ENCODE measurements at regions not wholly inside any gene's neighbourhood (a gene's known extent, or its start where the extent isn't known, plus 50 kb on each side); places are given as distances from the start of the nearest gene placed in this dataset.
"Not testable (repeated sequence)": the region's sequence is repeated elsewhere in the genome, so short reads cannot be mapped to it uniquely, and the experiment has no call there.

DNA sequence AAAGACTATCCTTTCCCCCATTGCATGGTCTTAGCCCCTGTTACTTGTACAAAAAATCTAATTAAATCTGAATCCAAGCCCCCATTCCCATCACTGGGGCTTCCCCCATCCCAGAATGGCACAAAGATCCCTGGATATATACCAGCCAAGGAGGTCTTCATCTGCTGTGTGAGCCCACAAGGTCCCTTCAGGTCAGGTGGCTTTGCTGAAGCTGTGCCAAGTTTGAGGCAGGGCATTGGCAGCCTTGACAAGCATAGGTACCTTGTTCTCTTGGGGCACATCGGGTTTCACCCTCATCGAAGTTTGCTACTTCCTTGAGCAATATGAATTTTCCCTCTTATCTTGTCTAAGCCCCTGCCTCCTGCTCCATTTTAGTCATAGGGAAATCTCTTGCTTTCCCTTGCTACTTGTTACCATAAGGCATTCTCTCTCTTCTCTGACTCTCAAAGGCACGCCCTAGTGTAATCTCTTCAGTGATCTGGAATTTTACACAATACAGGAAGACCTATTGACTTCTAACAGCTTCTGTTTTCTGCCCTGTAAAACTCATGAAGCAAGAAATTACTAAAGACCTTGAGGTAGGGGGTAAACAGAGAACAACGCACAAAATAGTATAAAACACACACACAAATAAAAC is 71.4 kb upstream of the COG2 start:
- no peak for TF ChIP-seq JUND (IDR thresholded peaks at IDR 0.05; ENCODE audit: low read depth)
- in situ Hi-C loops (cut with HindIII; ENCODE audit: low pct_unique_long_range_greater_than_20kb, low sequenced_read_pairs), result no loop called here
- DNase-seq (ENCODE audit: low read depth in 1 of 2, low spot score in 1 of 2), result no peak

DNA sequence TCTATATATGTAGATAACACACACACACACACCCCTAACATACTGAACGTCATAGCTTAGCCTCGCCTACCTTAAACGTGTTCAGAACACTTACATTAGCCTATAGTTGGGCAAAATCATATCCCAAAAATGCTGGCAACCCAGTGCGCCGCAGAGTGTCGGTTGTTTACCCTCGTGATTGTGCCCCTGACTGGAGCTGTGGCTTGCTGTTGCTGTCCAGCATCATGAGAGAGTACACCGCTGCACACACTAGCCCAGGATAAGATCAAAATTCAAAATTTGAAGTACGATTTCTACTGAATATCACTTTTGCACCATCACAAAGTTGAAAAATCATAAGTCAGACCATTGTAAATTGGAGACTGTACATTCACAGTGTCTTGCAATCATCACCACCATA is 73.1 kb upstream of the COG2 start:
- no peak for DNase-seq (ENCODE audit: low read depth in 1 of 2, low spot score in 1 of 2)
- in situ Hi-C loops (cut with HindIII; ENCODE audit: low pct_unique_long_range_greater_than_20kb, low sequenced_read_pairs), result no loop called here
- no peak for TF ChIP-seq JUND (IDR thresholded peaks at IDR 0.05; ENCODE audit: low read depth)

DNA sequence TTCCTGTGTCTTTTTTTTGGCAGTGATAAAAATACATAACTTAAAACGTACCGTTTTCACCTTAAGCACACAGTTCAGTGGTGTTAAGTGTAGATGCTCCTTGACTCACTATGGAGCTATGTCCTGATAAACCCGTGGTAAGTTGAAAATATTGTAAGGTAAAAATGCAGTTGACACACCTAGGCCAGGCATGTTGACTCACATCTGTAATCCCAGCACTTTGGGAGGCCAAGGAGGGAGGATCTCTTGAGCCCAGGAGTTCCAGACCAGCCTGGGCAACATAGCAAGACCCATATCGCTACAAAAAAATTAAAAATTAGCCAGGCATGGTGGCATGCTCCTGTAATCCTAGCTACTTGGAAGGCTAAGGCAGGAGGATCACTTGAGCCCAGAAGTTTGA is 73.6 kb upstream of the COG2 start:
- TF ChIP-seq JUND (IDR thresholded peaks at IDR 0.05; ENCODE audit: low read depth), result no peak
- DNase-seq (ENCODE audit: low read depth in 1 of 2, low spot score in 1 of 2), result no peak
- in situ Hi-C loops (cut with HindIII; ENCODE audit: low pct_unique_long_range_greater_than_20kb, low sequenced_read_pairs), result no loop called here

DNA sequence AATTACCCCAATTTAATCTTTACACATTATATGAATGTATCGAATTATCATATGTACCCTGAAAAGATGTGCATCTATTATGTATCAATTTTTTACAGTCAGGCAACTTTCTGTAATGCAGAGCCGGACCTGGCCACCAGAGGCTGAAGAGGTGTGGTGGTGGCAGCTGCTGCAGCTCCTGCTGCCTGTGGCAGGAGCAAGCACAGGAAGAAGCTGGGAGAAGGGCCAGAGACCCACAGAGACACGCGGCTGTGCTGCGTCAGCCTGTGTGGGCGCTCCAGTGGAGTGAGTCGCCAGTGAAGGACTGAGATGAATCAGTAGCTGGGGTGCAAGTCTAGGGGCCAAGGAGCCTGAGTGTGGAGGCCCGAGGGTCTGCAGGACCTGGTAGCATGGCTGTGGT is 74.3 kb upstream of the COG2 start:
- TF ChIP-seq JUND (IDR thresholded peaks at IDR 0.05; ENCODE audit: low read depth), result no peak
- in situ Hi-C loops (cut with HindIII; ENCODE audit: low pct_unique_long_range_greater_than_20kb, low sequenced_read_pairs), result no loop called here
- peak; percentile 33 to 54 for DNase-seq (ENCODE audit: low read depth in 1 of 2, low spot score in 1 of 2)

DNA sequence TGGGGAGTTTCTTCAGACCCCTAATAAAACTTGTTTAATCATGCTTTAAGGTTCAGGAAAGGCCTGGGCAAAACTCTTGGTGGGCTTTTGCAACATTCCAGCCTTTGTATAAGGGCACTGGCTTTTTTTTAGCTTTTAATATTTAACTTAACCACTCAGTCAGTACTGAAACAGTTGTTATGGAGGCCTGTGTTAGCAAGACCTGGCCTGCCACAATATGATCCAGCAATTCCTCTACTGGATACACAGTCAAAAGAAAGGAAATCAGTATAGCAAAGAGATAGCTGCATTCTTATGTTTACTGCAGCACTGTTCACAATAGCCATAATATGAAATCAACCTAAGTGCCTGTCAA is 75.1 kb upstream of the COG2 start:
- DNase-seq (ENCODE audit: low read depth in 1 of 2, low spot score in 1 of 2), result no peak
- no peak for TF ChIP-seq JUND (IDR thresholded peaks at IDR 0.05; ENCODE audit: low read depth)
- in situ Hi-C loops (cut with HindIII; ENCODE audit: low pct_unique_long_range_greater_than_20kb, low sequenced_read_pairs), result no loop called here

DNA sequence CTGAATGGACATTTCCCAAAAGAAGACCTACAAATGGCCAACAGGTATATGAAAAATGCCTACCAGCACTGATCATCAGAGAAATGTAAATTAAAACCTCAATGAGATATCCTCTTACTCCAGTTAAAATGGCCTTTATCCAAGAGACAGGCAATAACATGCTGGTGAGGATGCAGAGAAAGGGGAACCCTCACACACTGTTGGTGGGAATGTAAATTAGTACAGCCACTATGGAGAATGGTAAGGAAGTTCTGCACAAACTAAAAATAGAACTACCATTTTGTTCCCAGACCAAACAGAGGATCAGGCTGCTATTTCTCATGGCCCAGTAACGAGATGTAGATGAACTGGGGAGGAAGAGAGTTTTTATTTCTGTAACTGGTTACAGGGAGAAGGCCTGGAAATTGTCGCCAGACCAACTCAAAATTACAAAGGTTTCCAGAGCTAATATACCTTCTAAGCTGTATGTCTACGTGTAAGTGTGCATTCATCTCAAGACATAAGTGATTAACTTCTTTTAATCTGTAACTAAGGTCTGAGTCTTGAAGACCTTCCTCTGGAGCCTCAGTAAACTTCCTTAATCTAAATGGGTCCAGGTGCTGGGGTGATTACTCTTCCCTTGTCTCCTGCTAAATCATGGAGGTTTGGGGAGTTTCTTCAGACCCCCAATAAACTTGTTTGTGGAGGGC is 75.6 kb upstream of the COG2 start:
- DNase-seq (ENCODE audit: low read depth in 1 of 2, low spot score in 1 of 2); in situ Hi-C loops (cut with HindIII; ENCODE audit: low pct_unique_long_range_greater_than_20kb, low sequenced_read_pairs): not testable (repeated sequence)

DNA sequence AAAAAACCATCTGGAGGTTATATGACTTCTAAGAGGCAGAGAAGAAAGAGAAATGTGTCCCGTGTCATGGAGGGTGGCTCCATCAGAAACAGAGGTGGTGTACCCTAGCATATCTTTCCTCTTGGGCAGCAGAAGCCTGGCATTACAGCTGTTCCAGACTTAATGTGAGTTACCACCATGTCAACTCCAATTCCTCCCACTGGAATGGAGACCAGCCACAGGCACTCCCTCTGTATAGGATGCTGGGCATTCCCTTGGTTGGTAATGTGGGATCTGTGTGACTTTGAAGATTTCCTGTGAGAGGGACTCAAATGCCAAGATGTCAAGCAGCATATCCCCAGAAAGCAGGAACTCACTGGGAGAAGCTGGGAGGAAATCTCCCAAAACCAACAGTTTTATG is 77.1 kb upstream of the COG2 start:
- no peak for TF ChIP-seq JUND (IDR thresholded peaks at IDR 0.05; ENCODE audit: low read depth)
- in situ Hi-C loops (cut with HindIII; ENCODE audit: low pct_unique_long_range_greater_than_20kb, low sequenced_read_pairs), result no loop called here

DNA sequence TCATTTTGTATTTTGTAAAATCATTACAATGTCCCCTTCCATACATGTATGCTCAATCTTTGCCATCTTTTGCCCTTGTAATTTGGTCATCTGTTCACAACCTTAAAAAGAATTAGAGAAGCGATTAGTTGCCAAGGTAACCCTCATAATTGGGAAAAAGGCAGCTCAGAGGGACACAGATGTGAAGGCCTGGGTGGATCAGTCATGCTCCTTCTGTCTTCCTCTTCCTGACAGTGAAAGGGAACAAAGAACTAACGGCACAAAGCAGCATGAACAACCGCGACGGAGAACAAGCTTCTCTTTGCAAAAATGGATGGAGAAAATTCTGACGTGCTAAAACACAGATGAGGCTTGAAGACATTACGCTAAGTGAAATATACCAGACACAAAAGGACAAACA is 78.7 kb upstream of the COG2 start:
- TF ChIP-seq JUND (IDR thresholded peaks at IDR 0.05; ENCODE audit: low read depth), result no peak
- in situ Hi-C loops (cut with HindIII; ENCODE audit: low pct_unique_long_range_greater_than_20kb, low sequenced_read_pairs), result no loop called here
- no peak for DNase-seq (ENCODE audit: low read depth in 1 of 2, low spot score in 1 of 2)

More for the DNA sequence above, 77.1 kb upstream of the COG2 start:
- DNase-seq (ENCODE audit: low read depth in 1 of 2, low spot score in 1 of 2), result no peak

DNA sequence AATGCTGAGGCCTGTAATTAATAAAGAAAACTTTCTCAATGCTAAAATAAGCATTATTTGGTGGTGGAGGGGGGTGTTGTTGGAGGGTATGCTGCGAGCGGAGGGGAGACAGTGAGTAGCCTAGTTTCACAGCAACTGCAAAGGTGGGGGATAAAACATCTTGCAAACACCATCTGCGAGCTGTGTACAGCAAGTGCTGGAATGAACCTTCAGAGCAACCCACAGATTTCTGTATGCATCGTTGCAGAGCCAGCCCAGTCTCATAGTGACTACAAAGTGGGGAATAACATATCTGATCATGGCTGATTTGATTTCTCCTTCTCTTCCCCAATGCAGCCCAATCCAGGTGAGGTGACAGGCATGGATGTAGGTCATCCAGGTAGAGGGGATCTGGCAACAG is 80.7 kb upstream of the COG2 start:
- no peak for TF ChIP-seq JUND (IDR thresholded peaks at IDR 0.05; ENCODE audit: low read depth)
- no peak for DNase-seq (ENCODE audit: low read depth in 1 of 2, low spot score in 1 of 2)
- in situ Hi-C loops (cut with HindIII; ENCODE audit: low pct_unique_long_range_greater_than_20kb, low sequenced_read_pairs), result no loop called here

DNA sequence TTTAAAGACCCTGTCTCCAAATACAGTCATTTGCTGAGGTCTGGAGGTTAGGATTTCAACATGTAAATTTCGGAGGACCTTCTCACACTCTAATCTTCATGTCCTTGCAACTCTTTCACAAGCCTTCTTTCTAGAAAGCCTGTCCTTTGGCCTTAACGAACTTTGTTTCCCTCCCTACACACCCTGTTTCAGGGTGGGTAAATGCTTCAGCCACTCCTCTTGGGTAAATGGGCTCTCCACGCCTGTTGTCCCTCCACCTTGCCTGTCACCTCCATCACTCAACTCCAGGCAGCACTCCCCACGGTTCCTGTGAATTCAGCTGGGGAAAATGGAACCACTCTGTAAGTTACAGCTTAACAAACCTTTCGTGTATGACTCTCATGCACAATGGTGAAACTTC is 84.0 kb upstream of the COG2 start:
- DNase-seq (ENCODE audit: low read depth in 1 of 2, low spot score in 1 of 2), result no peak
- in situ Hi-C loops (cut with HindIII; ENCODE audit: low pct_unique_long_range_greater_than_20kb, low sequenced_read_pairs), result no loop called here
- no peak for TF ChIP-seq JUND (IDR thresholded peaks at IDR 0.05; ENCODE audit: low read depth)

DNA sequence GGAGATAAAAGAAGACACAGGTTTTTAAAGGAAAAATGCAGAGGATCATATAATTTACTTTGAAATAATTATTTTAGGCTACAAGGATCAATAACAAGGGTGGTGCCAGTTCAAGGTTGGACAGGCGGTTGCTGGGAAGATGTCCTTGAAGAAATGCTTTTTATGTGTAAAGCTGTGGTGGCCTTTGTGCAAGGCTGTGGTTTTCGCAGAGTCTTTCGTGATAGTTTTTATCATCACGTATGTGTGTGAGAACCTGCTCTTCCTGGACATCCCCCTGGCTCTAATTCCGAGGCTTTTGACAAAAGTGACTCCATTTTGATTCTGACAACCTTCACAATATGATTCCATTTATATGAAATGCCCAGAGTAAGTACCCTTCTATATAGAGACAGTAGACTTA is 85.8 kb upstream of the COG2 start:
- in situ Hi-C loops (cut with HindIII; ENCODE audit: low pct_unique_long_range_greater_than_20kb, low sequenced_read_pairs), result no loop called here

DNA sequence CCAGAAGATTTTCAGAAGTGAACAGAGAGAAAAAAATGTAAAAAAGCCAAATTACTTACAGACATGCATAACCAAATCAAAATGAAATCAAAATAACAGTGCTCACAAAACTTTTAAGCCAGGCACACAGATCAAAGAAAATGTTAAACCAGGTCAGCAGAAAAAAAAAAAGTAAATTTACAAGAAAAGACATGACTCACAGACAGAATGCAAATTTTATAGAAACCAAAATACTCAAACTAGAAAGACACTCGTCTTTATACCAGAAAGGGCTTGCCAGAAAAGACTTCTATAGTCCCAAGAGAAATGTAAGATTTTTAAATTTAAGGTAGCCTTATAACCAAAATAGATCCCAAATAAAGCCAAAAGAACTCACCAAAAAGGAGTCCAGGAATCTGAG is 86.5 kb upstream of the COG2 start:
- no peak for DNase-seq (ENCODE audit: low read depth in 1 of 2, low spot score in 1 of 2)
- in situ Hi-C loops (cut with HindIII; ENCODE audit: low pct_unique_long_range_greater_than_20kb, low sequenced_read_pairs), result no loop called here
- TF ChIP-seq JUND (IDR thresholded peaks at IDR 0.05; ENCODE audit: low read depth), result no peak

More for the DNA sequence above, 85.8 kb upstream of the COG2 start:
- TF ChIP-seq JUND (IDR thresholded peaks at IDR 0.05; ENCODE audit: low read depth), result no peak
- DNase-seq (ENCODE audit: low read depth in 1 of 2, low spot score in 1 of 2), result no peak

DNA sequence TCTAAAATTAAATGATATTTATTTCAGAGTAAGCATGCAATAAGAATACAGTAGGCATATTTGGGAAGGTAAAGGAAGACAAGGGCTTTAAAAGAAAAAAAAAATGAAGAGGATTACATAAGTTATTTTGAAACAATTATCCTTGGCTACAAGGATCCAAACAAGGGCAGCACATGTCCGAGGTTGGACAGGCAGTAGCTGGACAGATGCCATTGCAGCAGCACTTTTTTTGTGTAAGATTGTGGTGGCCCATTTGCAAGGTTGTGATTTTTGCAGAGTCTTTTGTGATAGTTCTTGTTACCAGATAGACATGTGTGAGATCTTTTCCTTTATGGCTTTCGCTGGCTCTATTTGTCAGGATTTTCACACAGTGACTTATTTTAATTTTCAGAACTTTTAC is 89.4 kb upstream of the COG2 start:
- in situ Hi-C loops (cut with HindIII; ENCODE audit: low pct_unique_long_range_greater_than_20kb, low sequenced_read_pairs), result no loop called here
- TF ChIP-seq JUND (IDR thresholded peaks at IDR 0.05; ENCODE audit: low read depth), result no peak
- DNase-seq (ENCODE audit: low read depth in 1 of 2, low spot score in 1 of 2), result no peak

DNA sequence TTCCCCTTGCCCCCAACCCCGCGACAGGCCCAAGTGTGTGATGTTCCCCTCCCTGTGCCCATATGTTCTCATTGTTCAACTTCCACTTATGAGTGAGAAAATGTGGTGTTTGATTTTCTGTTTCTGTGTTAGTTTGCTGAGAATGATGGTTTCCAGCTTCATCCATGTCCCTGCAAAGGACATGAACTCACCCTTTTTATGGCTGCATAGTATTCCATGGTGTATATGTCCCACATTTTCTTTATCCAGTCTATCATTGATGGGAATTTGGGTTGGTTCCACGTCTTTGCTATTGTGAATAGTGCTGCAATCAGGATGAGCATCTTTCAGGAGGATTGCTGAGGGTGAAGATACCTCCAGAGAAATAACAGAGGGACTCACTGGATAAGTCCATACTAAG is 91.3 kb upstream of the COG2 start:
- in situ Hi-C loops (cut with HindIII; ENCODE audit: low pct_unique_long_range_greater_than_20kb, low sequenced_read_pairs), result not testable (repeated sequence)

More for the DNA sequence above, 91.3 kb upstream of the COG2 start:
- DNase-seq (ENCODE audit: low read depth in 1 of 2, low spot score in 1 of 2), result not testable (repeated sequence)

Data from T47D (cell line).